Mesodermal cell (in vitro differentiated cells): ENCODE measurements at regions not wholly inside any gene's neighbourhood (a gene's known extent, or its start where the extent isn't known, plus 50 kb on each side); places are given as distances from the start of the nearest gene placed in this dataset.

Experiments
- H3K27ac ChIP-seq: 2 replicates; pipeline ENCODE4 v1.7.0; 2013; ENCODE audit warnings: mild to moderate bottlenecking, low read depth, low read length, moderate library complexity; ENCODE audit not compliant: severe bottlenecking
- H3K36me3 ChIP-seq: 2 replicates; pipeline ENCODE4 v1.7.1; 2013; ENCODE audit warnings: mild to moderate bottlenecking, low read length, moderate library complexity; ENCODE audit not compliant: control insufficient read depth, insufficient read depth
- H3K4me1 ChIP-seq: one replicate; pipeline ENCODE4 v1.7.1; 2013; ENCODE audit warnings: mild to moderate bottlenecking, low read length; ENCODE audit not compliant: insufficient read depth, control insufficient read depth, poor library complexity, severe bottlenecking
- H3K4me3 ChIP-seq: 2 replicates; pipeline ENCODE4 v1.7.0; 2013; ENCODE audit warnings: low read length, control low read depth, mild to moderate bottlenecking; ENCODE audit not compliant: insufficient read depth, poor library complexity, severe bottlenecking; ENCODE audit errors: extremely low read depth
- H3K9me3 ChIP-seq: 2 replicates; pipeline ENCODE4 v1.7.1; 2013; ENCODE audit warnings: mild to moderate bottlenecking, low read length, moderate library complexity; ENCODE audit not compliant: control insufficient read depth
- WGBS, 2 experiments: methylation state at CpG; one replicate each; pipeline ENCODE4 v1.1.5; 2013; ENCODE audit warnings: missing lambda C conversion rate in 2 of 2; ENCODE audit not compliant: insufficient coverage in 2 of 2; 5-methylcytosine and 5-hydroxymethylcytosine counted together

DNA sequence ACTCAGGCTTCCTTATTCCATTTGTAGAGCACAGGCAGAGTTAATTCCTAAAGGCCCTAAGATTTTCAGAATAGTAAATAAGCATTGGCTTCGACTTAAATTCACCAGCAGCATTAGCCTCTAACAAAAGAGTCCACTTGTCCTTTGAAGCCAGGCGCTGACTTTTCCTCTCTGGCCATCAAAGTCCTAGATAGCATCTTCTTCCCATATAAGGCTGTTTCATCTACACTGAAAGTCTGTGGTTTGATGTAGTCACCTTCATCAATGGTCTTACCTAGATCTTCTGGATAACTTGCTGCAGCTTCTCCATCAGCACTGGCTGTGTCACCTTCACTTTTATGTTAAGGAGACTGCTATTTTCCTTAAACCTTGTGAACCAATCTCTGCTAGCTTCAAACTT lies 118.3 kb upstream of the SOX6 start:
- Histone ChIP-seq H3K27ac (no peak overlapping the region), H3K9me3 (no peaks in the 10 kb centered on the region), H3K4me3 (no peak overlapping the region), H3K36me3 (no peaks in the 10 kb centered on the region), H3K4me1 (peaks cover 16% of the 10 kb centered on the region)
- 88 to 100% methylated on average over 2 of the region's 2 CpGs for WGBS, 2 experiments

DNA sequence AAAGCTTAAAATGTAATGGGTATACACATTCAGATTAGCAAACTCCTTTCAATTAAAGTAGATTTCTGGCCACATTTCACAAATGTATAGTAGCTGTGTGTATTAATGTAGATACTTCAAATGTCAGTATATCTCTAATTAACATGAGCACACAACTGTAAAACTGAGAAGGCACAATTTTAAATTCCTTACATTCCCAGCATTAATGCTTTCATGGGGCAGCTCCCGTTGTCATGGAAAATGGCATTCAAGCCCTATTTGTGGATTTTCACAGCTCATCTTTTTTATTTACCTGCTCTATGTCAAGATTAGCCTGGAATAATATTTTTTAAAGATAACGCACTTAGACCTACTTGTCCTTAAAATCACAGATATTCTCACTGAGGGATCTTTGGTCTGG lies 113.6 kb upstream of the SOX6 start:
- Histone ChIP-seq H3K27ac (peak overlapping the region; percentile 48), H3K4me3 (no peak overlapping the region), H3K9me3 (no peaks in the 10 kb centered on the region), H3K36me3 (no peaks in the 10 kb centered on the region), H3K4me1 (peaks cover 18% of the 10 kb centered on the region)
- 33 to 50% methylated on average over 1 of the region's 2 CpGs for WGBS, 2 experiments

DNA sequence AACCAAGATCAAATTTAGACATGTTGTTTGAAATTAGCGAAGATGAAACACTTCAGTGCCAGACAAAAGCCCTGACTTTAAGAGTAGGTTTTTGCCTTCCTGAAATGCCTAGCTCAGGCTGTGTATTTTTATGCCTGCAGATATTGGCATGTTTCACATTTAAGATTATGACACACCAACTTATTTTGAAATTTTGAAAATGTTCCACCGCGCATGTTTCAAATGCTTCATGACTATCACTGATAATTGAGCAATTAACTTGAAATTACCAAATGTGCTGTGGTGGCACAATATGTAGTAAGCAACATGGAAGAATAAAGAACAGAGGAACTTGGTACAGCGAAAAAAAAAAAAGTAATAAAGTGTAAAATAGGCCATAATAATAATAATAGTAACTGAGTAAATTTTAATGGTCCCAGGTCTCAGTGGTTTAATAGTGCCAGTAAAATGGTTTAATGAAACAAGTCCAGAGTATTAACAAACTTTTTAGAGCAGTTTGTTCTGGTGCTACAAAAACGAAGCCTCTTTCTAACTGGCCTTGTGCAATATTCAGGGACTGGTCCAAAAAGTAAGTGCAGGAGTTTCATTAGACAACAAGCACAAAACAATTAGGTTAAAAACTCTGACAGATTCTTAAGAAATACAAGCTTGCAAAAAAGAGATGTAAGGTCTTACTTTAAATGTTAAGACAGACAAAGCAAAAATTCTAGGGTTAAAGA lies 112.5 kb upstream of the SOX6 start:
- Histone ChIP-seq H3K36me3 (no peaks in the 10 kb centered on the region), H3K4me1 (peaks cover 18% of the 10 kb centered on the region), H3K27ac (no peak overlapping the region), H3K4me3 (no peak overlapping the region), H3K9me3 (no peaks in the 10 kb centered on the region)
- 100% methylated on average over 1 of the region's 5 CpGs for WGBS, 2 experiments

DNA sequence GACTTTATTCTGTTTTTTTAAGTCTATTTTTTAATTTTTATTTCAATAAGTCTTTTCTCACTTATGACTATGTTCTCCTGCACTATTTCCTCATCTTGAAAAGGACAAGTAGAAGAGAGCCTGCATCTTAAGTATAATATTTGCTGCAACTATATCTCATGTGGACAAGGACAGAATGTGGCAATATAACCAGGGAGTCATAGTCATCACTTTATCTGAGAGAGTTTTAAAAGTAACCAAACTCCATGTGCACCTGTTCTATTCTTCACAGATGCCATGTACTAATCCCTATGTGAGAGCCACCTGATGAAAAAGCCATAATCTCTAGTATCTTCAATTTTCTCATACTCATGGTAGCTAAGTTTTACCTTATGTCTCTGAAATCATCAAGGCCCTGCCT lies 104.2 kb upstream of the SOX6 start:
- no peaks in the 10 kb centered on the region for H3K9me3 ChIP-seq
- H3K36me3 ChIP-seq, result no peaks in the 10 kb centered on the region
- H3K4me3 ChIP-seq, result no peak overlapping the region

DNA sequence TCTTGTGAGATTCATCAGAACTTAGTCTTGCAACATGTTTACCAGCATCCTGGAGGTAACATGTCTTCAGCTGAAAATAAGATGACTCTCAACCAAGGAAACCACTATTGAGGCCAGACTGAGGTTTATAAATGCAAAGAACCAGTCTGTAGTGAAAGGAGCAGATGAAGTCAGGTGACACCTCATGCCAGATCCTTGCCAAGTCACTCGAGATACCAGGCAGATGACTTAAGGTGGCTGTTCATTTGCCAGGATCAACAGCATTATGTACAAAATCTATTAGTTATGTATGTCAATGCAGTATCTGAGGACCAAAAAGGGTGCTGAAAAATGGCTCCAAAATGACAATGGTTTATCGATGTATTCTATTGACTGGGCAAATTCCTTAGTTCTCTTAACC lies 100.0 kb upstream of the SOX6 start:
- Histone ChIP-seq H3K4me1 (no peaks in the 10 kb centered on the region), H3K27ac (no peak overlapping the region), H3K36me3 (no peaks in the 10 kb centered on the region), H3K9me3 (no peaks in the 10 kb centered on the region), H3K4me3 (no peak overlapping the region)
- 100% methylated on average over 1 of the region's 2 CpGs; no CpG with 5 or more reads in 1 of the 2 experiments for WGBS, 2 experiments

More for the DNA sequence above, 104.2 kb upstream of the SOX6 start:
- Histone ChIP-seq H3K4me1 (no peaks in the 10 kb centered on the region), H3K27ac (no peak overlapping the region)

DNA sequence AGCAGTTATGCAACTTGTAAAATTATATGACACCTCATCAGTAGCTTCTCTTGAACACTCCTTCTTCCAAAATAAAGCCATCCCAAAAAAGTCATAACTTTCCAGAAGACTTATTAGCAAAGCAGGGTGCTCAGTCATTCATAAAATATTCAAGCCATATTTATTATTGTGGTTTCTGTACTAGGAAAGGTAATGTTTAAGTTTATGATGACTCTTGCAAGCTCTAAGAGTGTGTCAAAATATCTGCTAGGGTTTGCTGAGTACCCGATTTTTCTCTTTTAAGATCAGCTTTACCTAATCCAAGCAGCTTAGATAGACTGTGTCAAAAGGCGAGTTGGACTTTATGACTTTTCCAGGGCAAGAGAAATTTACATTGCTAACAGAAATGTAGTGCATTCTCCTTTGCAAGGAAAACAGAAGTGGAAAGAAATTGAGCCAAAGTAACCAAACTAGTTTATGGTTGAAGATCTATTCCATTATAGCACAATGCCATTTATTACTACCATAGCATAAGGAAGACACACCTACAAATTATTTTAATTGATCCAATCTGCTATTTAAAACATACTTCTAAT lies 98.0 kb upstream of the SOX6 start:
- H3K4me3 ChIP-seq, result no peak overlapping the region
- H3K4me1 ChIP-seq, result no peaks in the 10 kb centered on the region
- 94 to 100% methylated on average over 1 to 2 of the region's 2 CpGs for WGBS, 2 experiments
- no peak overlapping the region for H3K27ac ChIP-seq
- H3K9me3 ChIP-seq, result no peaks in the 10 kb centered on the region
- H3K36me3 ChIP-seq, result no peaks in the 10 kb centered on the region

DNA sequence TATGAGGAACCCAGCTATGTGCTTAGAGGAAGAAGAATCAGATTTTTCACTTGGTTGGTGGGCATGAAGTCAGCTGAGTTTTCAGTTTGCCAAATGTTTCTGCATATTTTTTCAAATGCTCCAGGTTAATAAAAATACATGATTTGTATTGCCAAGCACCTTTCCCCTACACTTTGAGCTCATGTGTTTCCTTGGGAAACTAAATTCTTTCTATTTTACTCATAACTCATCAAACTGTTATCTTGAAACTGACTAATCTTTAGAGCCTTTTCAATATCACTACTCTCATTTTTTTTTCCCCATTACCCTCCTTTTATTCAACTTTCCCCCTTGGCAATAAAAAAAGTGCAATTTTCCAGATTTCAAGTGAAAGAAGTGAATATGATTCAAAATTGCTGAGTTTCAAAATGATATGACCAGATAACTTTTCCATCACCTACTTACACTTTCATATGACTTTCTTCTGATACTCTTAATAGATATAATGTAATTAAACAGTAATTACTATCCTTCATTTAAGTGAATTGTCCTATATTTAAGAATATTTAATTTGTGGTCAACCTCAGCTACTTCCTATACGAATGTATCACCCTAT lies 91.9 kb upstream of the SOX6 start:
- no CpG with 5 or more reads among the region's 1 CpG for WGBS, 2 experiments
- H3K36me3 ChIP-seq, result no peaks in the 10 kb centered on the region
- no peak overlapping the region for H3K4me3 ChIP-seq

DNA sequence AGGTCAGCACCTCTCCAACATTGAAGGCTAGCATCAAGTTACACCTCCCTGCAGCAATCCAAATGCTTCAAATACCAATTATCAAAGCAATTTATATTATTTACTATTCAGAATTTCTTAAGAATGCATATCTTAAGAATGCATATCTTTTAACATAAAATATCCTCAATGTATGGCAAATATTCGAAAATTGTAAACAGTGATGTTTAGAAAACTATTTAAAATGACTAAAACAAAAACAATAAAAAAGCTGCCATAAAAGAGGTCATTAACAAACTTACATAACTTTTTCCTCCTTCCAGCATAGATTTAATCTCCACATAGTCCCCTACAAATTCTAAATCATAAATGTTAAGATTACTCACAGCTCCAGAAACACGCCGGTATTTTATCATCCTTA lies 85.1 kb upstream of the SOX6 start:
- no peaks in the 10 kb centered on the region for H3K36me3 ChIP-seq
- no peaks in the 10 kb centered on the region for H3K4me1 ChIP-seq
- WGBS, 2 experiments, result no CpG with 5 or more reads among the region's 3 CpGs
- no peak overlapping the region for H3K4me3 ChIP-seq
- no peaks in the 10 kb centered on the region for H3K9me3 ChIP-seq
- H3K27ac ChIP-seq, result no peak overlapping the region

More for the DNA sequence above, 91.9 kb upstream of the SOX6 start:
- no peak overlapping the region for H3K27ac ChIP-seq
- H3K9me3 ChIP-seq, result no peaks in the 10 kb centered on the region
- no peaks in the 10 kb centered on the region for H3K4me1 ChIP-seq

DNA sequence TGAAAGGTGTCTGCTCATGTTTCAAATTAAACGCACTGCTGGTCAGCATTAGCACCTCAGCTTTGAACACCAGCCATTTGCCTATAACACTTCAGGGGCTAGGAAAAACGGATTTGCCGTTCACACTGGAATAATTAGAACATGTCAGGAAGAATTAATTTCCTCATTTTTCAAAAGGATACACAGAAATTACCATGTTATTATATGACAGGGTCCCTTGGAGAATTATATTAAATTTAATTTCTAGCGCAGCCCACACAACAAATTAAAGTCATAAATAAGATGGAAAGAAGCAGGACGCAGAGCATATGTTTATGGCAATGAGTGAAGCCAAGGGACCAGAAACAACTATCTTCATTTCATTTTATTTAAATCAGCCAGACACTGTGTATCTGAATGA lies 83.8 kb upstream of the SOX6 start:
- Histone ChIP-seq H3K27ac (no peak overlapping the region), H3K4me1 (no peaks in the 10 kb centered on the region), H3K36me3 (no peaks in the 10 kb centered on the region), H3K4me3 (no peak overlapping the region), H3K9me3 (no peaks in the 10 kb centered on the region)
- WGBS, 2 experiments, result 85% methylated on average over 2 of the region's 5 CpGs; no CpG with 5 or more reads in 1 of the 2 experiments

DNA sequence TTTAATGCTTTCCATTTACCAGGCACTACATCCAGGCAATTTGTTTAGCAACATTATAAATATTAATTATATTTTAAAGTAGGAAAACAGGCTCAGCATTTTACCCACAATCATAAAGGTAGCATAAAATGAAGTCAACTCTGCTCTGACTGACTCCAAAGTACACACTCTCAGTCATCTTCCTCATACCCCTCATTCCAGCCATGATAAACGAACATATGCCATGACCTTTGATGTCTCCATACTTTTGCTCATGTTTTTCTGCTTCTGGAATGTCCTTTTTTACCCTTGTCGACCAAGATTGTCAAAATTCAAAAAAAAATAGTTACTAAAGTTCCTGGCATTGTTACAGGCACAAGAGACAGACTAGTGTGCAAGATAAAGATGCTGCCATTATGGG lies 77.7 kb upstream of the SOX6 start:
- Histone ChIP-seq H3K27ac (no peak overlapping the region), H3K9me3 (peaks cover 7% of the 10 kb centered on the region), H3K4me1 (no peaks in the 10 kb centered on the region), H3K4me3 (no peak overlapping the region), H3K36me3 (no peaks in the 10 kb centered on the region)
- WGBS, 2 experiments, result 69 to 75% methylated on average over 1 of the region's 2 CpGs

DNA sequence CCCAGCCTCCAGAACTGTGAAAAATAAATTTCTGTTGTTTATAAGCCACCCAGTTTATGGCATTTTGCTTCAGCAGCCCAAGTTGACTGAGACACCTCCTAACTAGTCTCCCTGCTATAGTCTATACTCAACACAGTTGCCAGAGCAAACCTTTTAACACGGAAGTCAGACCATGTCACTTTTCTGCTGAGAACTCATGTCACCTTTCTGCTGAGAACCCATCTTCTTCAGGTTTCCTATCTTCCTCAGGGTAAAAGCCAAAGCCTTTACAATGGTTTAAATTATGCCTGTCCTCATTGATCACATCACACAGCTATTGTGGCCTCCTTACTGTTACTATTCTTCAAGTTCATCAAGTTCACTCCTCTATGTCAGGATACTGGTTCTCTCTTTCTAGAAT lies 74.3 kb upstream of the SOX6 start:
- Histone ChIP-seq H3K4me1 (no peaks in the 10 kb centered on the region), H3K4me3 (no peak overlapping the region), H3K36me3 (no peaks in the 10 kb centered on the region), H3K27ac (no peak overlapping the region), H3K9me3 (peaks cover 7% of the 10 kb centered on the region)
- 100% methylated on average over 1 of the region's 1 CpG for WGBS, 2 experiments
